ENCODE measurements at regions not wholly inside any gene's neighbourhood (a gene's known extent, or its start where the extent isn't known, plus 50 kb on each side); places are given as distances from the start of the nearest gene placed in this dataset.

- TF ChIP-seq CTCF (conservative IDR thresholded peaks at IDR 0.05 in 1 of 2, IDR thresholded peaks at IDR 0.05 in 1 of 2; ENCODE audit: extremely low read depth in 1 of 2, insufficient read depth in 1 of 2, low read depth in 1 of 2, low read length in 2 of 2) (no peak), EZH2 (IDR thresholded peaks at IDR 0.05; ENCODE audit: borderline replicate concordance, low read length) (no peak)
Measured at GRCh38 chr4:175308236-175308635, 390.1 kb downstream of the ADAM29 start.
